Esophagus mucosa (tissue), 1 donor: ENCODE measurements at regions not wholly inside any gene's neighbourhood (a gene's known extent, or its start where the extent isn't known, plus 50 kb on each side); places are given as distances from the start of the nearest gene placed in this dataset.

ENCODE experiments used
- ATAC-seq: fragments of 200-7000 bp; cut with Tn5 transposase; one replicate; pipeline ENCODE4 v1.9.1; 2020
- donor health status: DM: yes; HTN: yes; CAD: no.

DNA sequence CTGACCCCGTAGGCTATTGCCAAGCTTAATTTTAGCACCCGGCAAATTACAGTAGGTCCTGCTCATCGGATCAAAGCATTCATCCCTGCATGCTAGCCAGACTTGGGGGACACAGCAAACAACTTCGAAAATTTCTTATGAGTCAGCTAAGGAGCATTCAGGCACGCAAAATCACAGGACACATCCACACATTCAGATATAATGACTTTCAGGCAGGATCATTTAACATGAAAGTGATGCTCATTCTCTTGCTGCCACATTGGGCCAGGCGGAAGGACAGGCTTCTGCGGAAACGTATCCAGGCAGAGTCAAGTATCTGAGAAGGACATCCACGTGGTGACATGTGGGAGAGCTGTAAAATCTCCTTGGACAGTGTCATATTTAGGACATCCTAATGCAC is 474.0 kb upstream of the NRP1 start:
- no peak for ATAC-seq

DNA sequence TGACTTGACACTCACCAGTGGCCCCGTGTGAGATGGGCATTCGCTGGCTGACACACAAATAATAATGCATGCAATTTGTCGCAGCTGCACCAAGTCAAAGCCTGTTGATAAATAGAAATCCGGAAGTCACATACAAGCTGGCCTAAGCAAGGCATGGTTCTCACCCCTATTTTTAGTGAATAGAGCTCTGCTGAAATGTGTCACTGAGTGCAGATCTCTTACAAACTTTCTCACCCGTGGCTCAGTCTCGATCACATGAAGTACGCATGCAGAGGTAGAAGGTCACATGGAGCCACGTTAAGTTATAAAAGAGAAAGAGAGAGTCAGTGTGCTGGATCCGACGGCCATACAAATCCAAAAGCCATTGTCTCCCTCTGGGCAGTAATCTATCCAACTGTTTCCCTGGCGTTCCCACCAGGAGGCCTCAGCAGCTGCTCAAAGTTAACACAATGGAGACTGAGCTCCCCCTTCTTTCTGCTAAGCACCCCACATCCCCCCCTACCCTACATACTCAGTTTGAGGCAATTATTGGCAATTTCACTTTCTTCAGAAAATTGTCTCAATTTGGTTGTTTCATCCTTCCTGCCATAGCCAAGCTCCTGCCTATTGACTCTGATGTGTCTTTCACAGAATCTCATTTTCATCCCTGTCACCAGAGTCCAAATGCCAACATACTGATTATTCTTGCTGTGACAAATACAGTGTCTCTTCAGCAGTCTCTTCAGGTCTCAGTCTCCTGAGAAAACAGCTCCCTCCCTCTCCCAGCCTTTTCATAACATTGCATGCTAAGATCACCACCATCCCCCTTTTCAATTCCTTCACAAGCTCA is 473.3 kb upstream of the NRP1 start:
- no peak for ATAC-seq

DNA sequence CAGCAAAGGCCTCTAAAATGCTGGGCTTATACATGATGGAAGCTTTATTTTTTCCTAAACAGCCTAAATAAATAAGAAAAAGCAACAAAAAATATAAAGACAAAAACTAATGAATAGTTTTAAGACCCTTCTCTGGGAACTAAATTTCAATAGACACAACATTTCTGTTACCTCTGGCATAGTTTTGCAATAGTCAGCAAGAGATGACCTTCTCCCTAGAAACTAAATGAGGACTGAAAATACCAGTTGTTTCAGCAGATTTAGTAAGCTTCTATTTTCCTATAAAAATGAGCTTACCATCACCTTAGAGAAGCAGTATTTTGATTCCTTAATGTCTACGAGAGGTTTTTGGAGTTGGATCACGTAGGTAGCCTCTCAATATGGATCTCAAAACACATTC is 471.4 kb upstream of the NRP1 start:
- no peak for ATAC-seq

DNA sequence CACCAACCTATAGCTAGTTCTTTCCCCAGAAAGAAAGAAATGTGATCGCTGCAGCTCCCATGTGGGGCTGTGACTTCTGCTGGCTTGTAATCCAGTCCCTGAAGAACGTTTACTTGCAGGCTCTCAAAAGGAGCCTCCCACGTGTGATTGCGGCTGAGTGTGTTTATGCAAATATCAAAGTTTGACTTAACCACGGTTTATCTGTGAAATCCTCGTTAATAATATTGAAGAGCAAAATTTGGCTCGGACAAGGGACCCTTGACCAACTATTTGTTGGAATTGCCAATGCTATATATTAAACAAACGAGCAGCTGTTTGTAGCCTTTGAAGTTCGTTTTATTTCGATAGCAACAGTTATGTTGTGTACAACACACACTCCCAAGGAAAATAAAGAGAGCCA is 470.1 kb upstream of the NRP1 start:
- no peak for ATAC-seq

DNA sequence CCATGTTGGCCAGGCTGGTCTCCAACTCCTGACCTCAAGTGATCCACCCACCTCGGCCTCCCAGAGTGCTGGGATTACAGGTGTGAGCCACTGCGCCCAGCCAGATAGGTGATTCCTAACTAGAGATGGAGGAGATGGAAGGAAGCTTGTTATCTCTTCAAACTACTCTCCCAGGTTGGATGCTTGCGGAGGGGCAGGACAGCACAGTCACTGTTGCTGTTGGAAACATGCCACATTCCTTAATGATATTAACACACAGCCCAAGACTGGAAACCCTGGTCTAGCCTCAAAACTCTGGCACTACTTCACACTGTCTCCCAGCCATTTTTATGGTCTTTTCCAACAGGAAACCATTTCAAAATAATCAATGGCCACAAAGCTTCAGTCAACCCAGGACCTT is 468.8 kb upstream of the NRP1 start:
- no peak for ATAC-seq

DNA sequence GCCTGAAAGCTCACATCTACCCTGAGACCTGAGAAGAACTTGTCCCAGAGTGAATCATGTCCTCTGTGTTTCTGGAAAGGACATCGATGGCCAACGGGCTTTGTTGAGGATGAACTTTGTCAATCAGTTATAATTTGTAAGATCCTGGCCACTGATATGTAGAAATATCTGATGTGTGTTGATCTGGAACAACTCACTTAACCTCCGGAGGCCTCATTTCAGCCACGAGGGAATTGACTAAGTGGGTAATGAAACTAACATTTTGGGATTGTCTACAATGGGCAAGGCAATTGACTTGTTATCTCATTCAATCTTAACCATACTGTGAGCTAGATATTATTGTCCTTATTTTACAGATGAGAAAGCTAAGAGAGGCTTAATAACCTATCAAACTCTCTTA is 468.1 kb upstream of the NRP1 start:
- ATAC-seq: no peak

DNA sequence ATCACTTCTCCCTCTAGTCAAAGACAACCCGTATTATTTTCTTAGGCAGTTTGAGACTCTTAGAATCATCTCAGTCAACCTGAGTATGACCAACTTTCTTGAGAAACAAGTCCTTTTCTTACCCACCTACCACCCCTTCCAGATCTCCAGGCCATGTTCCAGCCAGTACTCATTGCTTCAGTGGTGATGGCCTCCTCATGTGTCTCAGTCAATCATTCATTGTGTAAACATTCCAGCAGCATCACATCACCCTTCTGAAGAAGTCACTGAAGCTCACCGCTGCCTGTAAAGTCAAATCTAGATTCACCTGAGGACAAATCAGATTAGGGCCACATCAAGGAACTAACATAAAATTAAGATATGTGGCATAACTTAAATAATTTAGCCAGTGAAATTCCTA is 467.2 kb upstream of the NRP1 start:
- ATAC-seq: no peak

DNA sequence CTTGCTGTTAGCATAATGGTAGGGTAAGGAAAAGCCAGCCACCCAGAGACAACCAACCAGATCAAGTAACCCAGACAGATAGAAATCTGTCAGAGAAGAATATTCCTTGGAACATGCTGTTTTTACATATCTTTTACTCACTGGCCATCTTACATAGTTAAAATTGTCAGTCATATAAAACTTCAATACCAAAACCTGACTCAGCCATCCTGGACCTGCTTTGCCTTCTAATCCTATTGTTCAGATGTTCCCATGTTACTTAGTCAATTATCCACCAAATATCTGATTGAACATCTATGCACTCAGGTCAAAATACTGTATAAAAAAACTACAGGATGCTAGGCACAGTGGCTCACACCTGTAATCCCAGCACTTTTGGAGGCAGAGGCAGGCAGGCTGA is 466.5 kb upstream of the NRP1 start:
- ATAC-seq: no peak

DNA sequence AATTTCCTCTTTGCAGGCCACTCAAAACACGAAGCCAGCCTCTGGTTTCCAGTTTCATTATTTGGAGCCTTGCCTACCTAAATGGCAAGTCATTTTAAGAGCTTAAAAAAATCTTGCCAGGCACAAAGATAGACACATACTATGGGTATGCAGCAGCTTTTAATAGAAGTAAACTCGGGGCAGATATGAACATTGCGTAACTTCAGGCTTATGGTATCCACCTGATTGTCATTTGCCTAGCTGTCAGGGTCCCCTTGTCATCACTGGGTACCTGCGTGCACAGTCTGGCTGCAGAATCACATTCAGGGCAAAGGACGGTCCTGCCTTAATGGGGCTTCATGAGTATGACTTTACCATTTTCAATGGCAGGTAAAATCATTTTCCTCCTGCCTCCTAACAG is 466.1 kb upstream of the NRP1 start:
- ATAC-seq: no peak

DNA sequence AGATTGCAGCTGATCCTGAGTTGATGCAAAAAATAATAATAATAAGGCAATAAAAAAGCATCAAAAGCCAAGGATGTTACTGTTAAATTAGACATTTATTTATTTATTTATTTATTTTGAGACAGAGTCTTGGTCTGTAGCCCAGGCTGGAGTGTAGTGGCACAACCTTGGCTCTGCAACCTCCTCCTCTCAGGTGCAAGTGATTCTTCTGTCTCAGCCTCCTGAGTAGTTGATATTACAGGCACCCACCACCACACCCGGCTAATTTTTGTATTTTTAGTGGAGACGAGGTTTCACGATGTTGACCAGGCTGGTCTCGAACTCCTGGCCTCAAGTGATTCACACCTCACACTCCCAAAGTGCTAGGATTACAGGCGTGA is 465.5 kb upstream of the NRP1 start:
- no peak for ATAC-seq

DNA sequence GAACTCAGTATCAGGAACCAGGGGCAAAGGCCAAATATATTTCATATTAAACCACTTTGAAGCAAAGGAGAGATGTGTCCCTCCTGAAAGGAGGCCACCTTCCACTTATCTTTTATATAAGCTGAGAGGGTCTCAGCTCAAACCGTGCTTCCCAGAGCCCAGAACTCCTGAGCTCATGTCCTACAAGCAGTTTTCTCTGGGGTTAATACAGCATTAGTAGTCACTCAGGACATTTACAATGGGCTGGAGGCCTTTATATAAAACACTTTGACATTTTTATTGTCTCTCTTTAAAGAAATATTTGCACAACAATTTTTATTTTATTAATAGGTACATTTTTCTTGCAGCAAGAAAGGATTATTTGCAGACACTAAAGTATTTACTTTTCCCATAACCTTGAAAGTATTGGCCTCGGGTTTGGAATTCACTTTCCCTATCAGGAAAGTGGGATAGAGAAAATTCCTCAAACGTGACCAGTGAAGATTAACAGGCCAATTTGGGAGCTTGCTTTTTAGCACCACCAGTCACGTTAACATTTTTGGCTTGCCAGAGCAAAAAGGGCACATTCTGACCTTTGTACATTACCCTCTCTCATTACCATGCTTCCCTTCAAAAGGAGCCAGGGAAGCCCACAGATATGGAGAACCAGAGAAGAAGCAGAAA is 464.9 kb upstream of the NRP1 start:
- no peak for ATAC-seq

DNA sequence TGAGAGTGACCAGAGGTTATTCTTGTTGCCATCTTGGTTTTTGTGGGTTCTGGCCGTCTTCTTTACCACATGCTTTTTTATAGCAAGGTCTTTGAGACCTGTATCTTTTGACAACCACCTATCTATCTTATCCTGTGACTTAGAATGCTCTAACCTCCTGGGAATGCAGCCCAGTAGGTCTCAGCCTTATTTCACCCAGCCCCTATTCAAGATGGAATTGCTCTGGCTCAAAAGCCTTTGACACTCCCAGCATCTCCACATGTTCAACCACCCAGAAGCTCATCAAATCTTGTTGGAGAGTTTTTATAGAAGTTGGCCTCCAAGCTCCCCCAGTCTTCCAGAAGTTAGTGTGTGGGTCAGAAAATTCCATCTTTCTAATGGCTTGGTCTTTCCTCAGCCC is 464.3 kb upstream of the NRP1 start:
- ATAC-seq: no peak

DNA sequence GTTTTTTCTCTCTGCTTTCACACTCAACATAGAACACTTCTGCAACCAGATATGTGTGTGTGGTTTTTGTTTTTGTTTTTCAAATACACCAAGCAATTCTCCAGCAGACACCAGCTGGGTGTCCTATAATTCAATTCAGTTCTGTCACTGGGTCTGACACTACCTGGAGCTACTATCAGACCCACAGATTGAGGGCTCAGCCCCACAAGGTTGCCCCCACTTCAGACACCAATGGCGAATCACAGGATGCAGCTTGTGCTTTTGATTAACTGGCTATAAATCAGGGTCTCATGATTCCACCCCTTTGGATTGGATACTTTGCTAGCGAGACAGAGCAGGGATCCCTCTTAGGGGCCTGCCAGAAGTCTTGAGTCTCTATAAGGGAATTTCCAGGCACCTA is 462.2 kb upstream of the NRP1 start:
- no peak for ATAC-seq

DNA sequence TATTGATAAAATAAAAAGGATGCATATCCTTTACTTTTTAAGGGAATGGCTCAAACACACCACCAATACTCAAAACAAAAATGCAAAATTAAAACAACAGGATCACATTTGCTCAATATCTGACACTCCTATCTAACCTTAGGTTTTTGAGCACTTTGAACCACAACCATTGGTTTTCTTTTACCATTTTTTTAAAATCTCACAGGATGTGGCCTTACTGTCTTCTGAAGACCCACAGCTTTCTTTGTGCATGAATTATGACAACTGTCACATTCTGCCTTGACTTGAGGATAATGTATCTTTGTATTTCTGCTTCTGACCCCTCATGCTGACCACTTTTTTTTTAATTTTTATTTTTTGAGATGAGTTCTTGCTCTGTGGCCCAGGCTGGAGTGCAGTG is 461.1 kb upstream of the NRP1 start:
- no peak for ATAC-seq

DNA sequence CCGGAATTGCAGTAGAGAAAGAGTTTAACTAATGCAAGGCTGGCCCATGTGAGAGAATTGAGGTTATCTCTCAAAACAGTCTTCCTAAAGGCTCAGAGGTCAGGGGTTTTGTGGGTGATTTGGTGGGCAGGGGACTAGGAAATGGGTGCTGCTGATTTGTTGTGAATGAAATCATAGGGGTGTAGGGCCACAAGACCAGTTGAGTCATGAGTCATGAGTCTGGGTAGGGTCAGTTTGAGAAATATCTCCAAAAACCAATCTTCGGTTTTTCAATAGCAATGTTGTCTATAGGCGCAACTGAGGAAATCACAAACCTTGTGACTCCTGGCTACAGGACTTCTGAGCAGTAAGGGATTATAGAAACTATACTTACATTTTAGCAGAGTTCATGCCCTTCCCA is 460.0 kb upstream of the NRP1 start:
- ATAC-seq: no peak

DNA sequence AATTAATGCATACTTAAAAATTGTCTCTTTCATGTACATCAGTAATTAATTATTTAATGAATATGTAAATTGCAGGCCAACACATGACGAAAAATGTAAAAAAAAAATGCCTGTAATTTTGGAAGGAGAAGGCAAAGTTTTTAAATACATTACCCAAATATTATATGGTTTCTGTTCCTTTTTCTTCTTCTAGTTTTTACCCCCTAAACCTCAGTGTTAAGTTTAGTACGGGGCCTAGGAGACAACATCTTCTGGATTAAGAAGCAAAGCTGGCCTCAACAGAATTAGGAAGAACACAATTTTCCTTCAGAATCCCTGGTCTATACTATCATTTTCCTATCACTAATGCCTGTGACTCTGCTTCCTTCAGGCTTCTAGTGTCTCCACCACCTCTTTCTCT is 459.3 kb upstream of the NRP1 start:
- ATAC-seq: no peak

DNA sequence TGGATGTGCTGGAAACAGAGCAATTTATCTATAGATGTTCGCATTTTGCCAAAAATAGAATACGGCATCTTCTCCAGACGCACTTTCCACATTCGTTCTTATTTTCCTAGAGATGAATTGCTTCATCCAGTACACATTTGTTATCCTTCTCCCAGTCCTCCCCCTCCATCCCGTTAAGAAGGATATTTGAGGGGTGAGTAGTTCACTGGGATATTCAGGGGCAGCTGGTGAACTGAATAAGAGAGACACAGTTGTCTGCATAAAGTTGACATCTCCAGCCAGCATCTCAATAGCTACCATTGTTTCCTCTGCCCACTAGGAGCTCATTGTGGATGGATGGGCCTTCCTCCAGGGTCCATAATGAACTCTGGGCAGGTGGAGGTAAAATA is 456.8 kb upstream of the NRP1 start:
- no peak for ATAC-seq

DNA sequence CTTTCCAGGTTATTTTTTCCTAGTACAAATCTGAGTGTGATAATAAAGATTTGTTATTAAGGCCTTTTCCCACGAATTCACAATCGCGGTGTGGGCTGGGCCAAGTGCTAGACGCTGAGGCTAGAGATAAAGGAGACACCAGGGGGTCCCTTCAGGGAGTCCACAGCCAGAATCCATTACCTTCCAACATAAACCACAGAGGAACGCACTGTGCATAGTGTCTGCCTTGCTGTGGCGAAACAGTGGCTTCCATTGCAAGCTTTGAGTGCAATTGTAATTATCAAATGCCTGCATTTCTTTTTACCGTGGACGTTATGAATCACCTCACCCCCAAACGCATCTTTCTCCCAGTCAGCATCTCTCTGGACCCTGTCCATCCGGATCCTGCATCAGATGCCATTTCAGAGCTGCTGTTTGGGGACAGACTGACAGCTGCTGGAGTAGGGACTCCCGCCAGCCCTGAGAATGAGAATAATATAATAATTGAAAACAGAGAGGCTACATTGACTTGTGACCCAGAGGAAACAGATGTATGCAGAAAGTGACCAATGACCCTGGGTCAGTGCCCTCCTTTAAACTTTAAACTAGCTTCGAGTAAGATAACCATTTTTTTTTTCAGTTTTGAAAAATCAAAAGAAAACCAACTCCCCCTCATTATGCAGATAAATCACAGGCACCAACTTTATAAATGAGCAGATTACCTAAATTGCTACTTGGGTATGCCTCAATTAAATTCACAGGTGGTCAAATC is 456.2 kb upstream of the NRP1 start:
- ATAC-seq: no peak

DNA sequence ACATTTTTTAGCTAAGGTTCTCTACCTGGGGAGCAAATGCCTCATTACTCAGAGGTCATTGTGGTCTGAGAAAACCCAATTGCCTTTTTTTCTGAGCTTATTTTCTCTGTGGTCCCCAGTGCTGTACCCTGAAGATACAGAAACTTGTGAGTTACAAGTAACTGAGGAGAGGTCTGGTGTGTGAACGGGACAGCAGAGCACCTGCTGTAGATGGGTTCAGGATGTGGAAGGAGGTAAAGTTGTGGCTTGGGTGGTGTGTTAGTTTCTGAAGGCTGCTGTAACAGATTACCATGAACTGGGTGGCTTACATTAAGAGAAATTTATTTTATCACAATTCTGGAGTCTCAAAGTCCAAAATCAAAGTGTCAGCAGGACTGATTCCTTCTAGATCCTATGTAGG is 449.1 kb upstream of the NRP1 start:
- ATAC-seq: no peak

DNA sequence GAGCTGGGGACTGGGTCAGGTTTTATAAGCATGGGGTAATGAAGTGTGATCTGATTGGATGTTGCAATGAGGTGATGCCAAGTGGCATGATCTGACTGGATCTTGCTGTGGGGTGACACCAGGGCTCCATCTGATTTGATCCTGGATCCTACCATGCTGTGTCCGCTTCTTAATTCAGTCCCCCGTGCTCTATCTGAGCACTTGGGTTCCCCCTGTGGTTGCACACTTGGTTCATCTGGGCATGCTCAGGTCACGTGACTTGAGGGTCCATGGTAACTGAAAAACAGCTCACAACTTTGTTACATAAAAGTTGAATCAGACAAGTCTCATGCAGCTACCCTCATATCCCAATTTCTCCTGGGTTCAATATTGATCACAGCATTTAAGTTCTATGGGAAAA is 448.6 kb upstream of the NRP1 start:
- no peak for ATAC-seq

DNA sequence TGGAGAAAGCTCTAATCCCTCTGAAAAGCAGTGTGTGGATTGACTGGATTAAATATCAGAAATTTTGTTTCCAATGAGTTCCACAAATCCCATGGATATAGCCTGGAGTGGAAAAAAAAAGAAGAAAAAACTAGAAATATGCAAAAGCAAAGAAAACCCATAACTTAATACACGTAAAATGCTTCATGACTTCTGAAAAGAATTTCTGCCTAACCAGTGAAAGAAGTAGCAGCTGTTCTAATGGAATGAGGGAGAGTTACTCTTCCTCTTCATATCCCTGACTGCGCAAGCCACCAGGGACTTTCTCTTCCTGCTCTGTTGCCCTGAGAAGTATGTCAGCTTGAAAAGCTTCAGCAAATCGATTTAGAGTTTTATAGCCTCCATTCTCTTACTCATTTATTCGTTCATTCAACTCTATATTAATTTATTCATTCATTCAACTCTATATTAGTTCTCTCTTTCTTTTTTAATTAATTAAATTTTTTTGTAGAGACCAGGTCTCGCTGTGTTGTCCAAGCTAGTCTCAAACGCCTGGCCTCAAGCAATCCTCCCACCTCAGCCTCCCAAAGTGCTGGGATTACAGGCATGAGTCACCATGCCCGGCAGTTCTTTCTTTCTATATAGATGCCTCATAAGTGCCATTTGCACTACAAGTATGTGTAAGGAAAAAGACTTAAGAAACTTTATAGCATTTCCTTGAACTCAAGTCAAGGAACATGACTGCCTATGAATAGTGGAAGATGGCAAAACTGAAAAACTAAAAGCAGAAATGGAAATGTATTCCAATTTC is 447.3 kb upstream of the NRP1 start:
- no peak for ATAC-seq

DNA sequence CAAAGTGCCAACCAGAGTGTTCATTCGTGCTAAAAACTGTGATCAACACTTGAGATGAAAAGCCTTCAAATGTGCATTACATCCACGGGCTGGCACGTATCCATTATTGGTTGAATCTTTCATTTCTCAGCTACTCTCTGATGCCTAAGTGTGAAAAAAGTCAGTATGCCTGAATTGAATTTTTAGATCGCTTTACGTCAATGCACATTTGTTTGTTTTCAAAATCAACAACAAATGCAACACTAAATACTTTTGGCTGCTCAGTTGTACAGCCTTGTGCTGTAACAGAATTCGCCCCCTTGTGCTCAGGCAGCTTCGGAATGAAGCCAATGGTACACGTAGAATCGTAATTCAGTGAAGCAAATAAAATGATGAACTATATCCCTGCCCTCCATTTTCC is 446.5 kb upstream of the NRP1 start:
- no peak for ATAC-seq

DNA sequence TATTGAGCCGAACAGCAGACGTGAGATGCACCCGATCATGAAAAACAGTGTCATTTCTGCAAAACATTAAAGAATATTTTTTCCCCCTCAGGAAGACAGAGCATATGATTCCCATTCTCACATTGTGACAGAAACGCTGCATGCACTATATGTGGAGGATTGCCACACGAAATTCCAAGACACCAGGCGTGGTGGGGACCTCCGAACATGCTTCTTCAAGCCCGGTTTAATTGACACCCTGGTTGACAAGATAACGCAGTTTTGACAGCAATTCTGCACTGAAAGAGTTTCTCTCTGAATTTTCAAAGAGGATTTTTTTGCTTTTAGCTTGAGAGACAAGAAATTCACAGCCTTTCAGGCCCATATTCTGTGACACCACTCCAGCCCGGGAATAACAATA is 442.8 kb upstream of the NRP1 start:
- ATAC-seq: no peak
